Hepatocyte (in vitro differentiated cells): ENCODE measurements at regions not wholly inside any gene's neighbourhood (a gene's known extent, or its start where the extent isn't known, plus 50 kb on each side); places are given as distances from the start of the nearest gene placed in this dataset.

ENCODE experiments used
- DNase-seq: peaks from one replicate; pipeline ENCODE4 v3.0.0-alpha.2; 2016; ENCODE audit warnings: low spot score
- H2AFZ ChIP-seq: fragments of 200-600 bp; sonication (generic); 2 replicates; pipeline ENCODE4 v1.6.0; 2016; ENCODE audit warnings: antibody characterized with exemption, mild to moderate bottlenecking
- H3K27ac ChIP-seq: fragments of 200-600 bp; sonication (generic); 2 replicates; pipeline ENCODE4 v1.5.1; 2016; ENCODE audit warnings: mild to moderate bottlenecking
- H3K27me3 ChIP-seq: fragments of 200-600 bp; sonication (generic); 2 replicates; pipeline ENCODE4 v1.6.1; 2016
- H3K36me3 ChIP-seq: fragments of 200-600 bp; sonication (generic); replicated peaks from 2 replicates; pipeline ENCODE4 v1.5.1; 2016; ENCODE audit warnings: low read depth; ENCODE audit not compliant: insufficient read depth
- H3K4me1 ChIP-seq: fragments of 200-600 bp; sonication (generic); 2 replicates; pipeline ENCODE4 v1.5.1; 2016; ENCODE audit warnings: mild to moderate bottlenecking, moderate library complexity; ENCODE audit not compliant: insufficient read depth
- H3K4me2 ChIP-seq: fragments of 200-600 bp; sonication (generic); 2 replicates; pipeline ENCODE4 v1.6.0; 2016
- H3K4me3 ChIP-seq: fragments of 200-600 bp; sonication (generic); 2 replicates; pipeline ENCODE4 v1.5.1; 2016; ENCODE audit warnings: mild to moderate bottlenecking
- H3K79me2 ChIP-seq: fragments of 200-600 bp; sonication (generic); 2 replicates; pipeline ENCODE4 v1.6.0; 2017; ENCODE audit warnings: mild to moderate bottlenecking
- H3K9me2 ChIP-seq: fragments of 200-600 bp; sonication (generic); replicated peaks from 2 replicates; pipeline ENCODE4 v1.6.0; 2017; ENCODE audit warnings: mild to moderate bottlenecking; ENCODE audit not compliant: insufficient read depth
- H3K9me3 ChIP-seq: fragments of 200-600 bp; sonication (generic); 2 replicates; pipeline ENCODE4 v1.5.1; 2016; ENCODE audit warnings: low read depth, mild to moderate bottlenecking
- H4K20me1 ChIP-seq: fragments of 200-600 bp; sonication (generic); 2 replicates; pipeline ENCODE4 v1.6.0; 2016; ENCODE audit warnings: mild to moderate bottlenecking; ENCODE audit not compliant: insufficient read depth, poor library complexity, severe bottlenecking
- CTCF ChIP-seq: fragments of 200-600 bp; sonication (generic); IDR thresholded peaks from 2 replicates; pipeline ENCODE4 v1.5.1; 2016; ENCODE audit warnings: antibody characterized with exemption, mild to moderate bottlenecking; ENCODE audit not compliant: poor library complexity
- EZH2 ChIP-seq: fragments of 200-600 bp; sonication (generic); IDR thresholded peaks from 2 replicates; pipeline ENCODE4 v1.6.1; 2016; ENCODE audit warnings: antibody characterized with exemption, mild to moderate bottlenecking, borderline replicate concordance
- EZH2phosphoT487 ChIP-seq: fragments of 200-600 bp; sonication (generic); IDR thresholded peaks from one replicate; pipeline ENCODE4 v1.6.1; 2018; ENCODE audit warnings: antibody characterized with exemption, mild to moderate bottlenecking, low read depth, moderate library complexity; ENCODE audit not compliant: unreplicated experiment, severe bottlenecking
- WGBS: methylation state at CpG from one replicate; pipeline ENCODE4 v1.1.6; 2016; ENCODE audit warnings: low lambda C conversion rate; ENCODE audit errors: missing lambda C conversion rate; 5-methylcytosine and 5-hydroxymethylcytosine counted together

GRCh38 chr10:33579996-33580395 is 245.5 kb upstream of the NRP1 start:
- DNase-seq, result no peak
- 95% methylated on average over 3 of the region's 3 CpGs for WGBS
- Histone ChIP-seq H3K4me1 (no peaks in the 10 kb centered on the region), H3K27ac (no peak overlapping the region), H3K79me2 (no peaks in the 10 kb centered on the region), H3K27me3 (no peaks in the 10 kb centered on the region), H3K36me3 (no peaks in the 10 kb centered on the region), H3K4me3 (no peak overlapping the region), H2AFZ (no peak overlapping the region), H3K4me2 (no peak overlapping the region), H3K9me2 (no peaks in the 10 kb centered on the region), H4K20me1 (no peaks in the 10 kb centered on the region), H3K9me3 (no peaks in the 10 kb centered on the region)
- no peak for TF ChIP-seq EZH2
- TF ChIP-seq EZH2phosphoT487, result no peak
- TF ChIP-seq CTCF, result no peak

- Histone ChIP-seq H3K4me2 (no peak overlapping the region), H3K4me3 (no peak overlapping the region), H3K9me3 (no peaks in the 10 kb centered on the region), H4K20me1 (no peaks in the 10 kb centered on the region), H3K9me2 (no peaks in the 10 kb centered on the region), H3K36me3 (no peaks in the 10 kb centered on the region), H3K79me2 (no peaks in the 10 kb centered on the region), H3K27ac (no peak overlapping the region), H3K27me3 (no peaks in the 10 kb centered on the region), H3K4me1 (no peaks in the 10 kb centered on the region), H2AFZ (no peak overlapping the region)
- no peak for DNase-seq
- TF ChIP-seq CTCF, result no peak
- no peak for TF ChIP-seq EZH2
- TF ChIP-seq EZH2phosphoT487, result no peak
- WGBS, result 87% methylated on average over 2 of the region's 2 CpGs
These were observed 239.1 kb upstream of the NRP1 start for GRCh38 chr10:33573606-33574005.

GRCh38 chr10:33571616-33572015 is 237.1 kb upstream of the NRP1 start:
- Histone ChIP-seq H3K79me2 (no peaks in the 10 kb centered on the region), H3K36me3 (no peaks in the 10 kb centered on the region), H3K4me2 (no peak overlapping the region), H2AFZ (no peak overlapping the region), H3K27ac (no peak overlapping the region), H3K27me3 (no peaks in the 10 kb centered on the region), H3K4me3 (no peak overlapping the region), H3K9me2 (no peaks in the 10 kb centered on the region), H3K9me3 (no peaks in the 10 kb centered on the region), H3K4me1 (no peaks in the 10 kb centered on the region), H4K20me1 (no peaks in the 10 kb centered on the region)
- TF ChIP-seq EZH2phosphoT487 (no peak), CTCF (no peak), EZH2 (no peak)
- peak; percentile 25 for DNase-seq
- WGBS, result 86% methylated on average over 1 of the region's 1 CpG

GRCh38 chr10:33570495-33570894 is 236.0 kb upstream of the NRP1 start:
- no peaks in the 10 kb centered on the region for H3K9me2 ChIP-seq
- H3K4me2 ChIP-seq, result no peak overlapping the region
- no peaks in the 10 kb centered on the region for H3K27me3 ChIP-seq
- H3K9me3 ChIP-seq, result no peaks in the 10 kb centered on the region
- no peak overlapping the region for H3K27ac ChIP-seq
- no peaks in the 10 kb centered on the region for H3K79me2 ChIP-seq
- H3K4me3 ChIP-seq, result no peak overlapping the region
- no peaks in the 10 kb centered on the region for H3K36me3 ChIP-seq
- H4K20me1 ChIP-seq, result no peaks in the 10 kb centered on the region
- 90% methylated on average over 3 of the region's 3 CpGs for WGBS
- TF ChIP-seq EZH2phosphoT487, result no peak
- TF ChIP-seq CTCF, result no peak
- no peak for TF ChIP-seq EZH2
- H2AFZ ChIP-seq, result no peak overlapping the region
- no peak for DNase-seq
- H3K4me1 ChIP-seq, result no peaks in the 10 kb centered on the region
